ENCODE measurements at regions not wholly inside any gene's neighbourhood (a gene's known extent, or its start where the extent isn't known, plus 50 kb on each side); places are given as distances from the start of the nearest gene placed in this dataset.

DNA sequence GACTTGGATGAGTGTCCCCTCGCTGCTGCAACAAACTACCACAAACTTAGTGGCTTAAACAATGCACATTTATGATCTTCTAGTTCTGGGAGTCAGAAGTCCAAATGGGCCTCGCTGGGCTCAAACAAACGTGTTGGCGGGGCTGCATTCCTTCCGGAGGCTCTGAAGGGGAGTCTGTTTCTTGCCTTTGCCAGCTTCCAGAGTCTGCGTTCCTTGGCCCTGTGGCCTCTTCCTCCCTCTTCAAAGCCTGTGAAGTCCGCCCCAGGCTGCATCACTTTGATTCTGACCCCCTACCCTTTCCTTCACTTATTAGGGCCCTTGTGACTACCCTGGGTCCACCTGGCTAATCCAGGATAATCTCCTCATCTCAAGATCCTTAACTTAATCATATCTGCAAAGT lies 80.3 kb upstream of the NECTIN1 start:
- Histone ChIP-seq H3K9me3 (ENCODE audit: insufficient read depth, low read depth, low read length) (no peaks in the 10 kb centered on the region), H3K36me3 (ENCODE audit: insufficient read depth, low read length) (no peaks in the 10 kb centered on the region), H4K20me1 (ENCODE audit: insufficient read depth, low read length, poor library complexity, severe bottlenecking) (no peaks in the 10 kb centered on the region), H3F3A (ENCODE audit: low read depth) (no peaks in the 10 kb centered on the region), H3K9me2 (replicated peaks; ENCODE audit: low read depth, low read length) (no peaks in the 10 kb centered on the region), H3K9ac (ENCODE audit: low read depth, low read length, poor library complexity, severe bottlenecking) (no peak overlapping the region), H3K79me2 (ENCODE audit: insufficient read depth, low read length) (no peaks in the 10 kb centered on the region), H2AFZ (ENCODE audit: low read length) (no peak overlapping the region), H3K4me1 (ENCODE audit: insufficient read depth, low read length, poor library complexity, severe bottlenecking) (no peaks in the 10 kb centered on the region), H3K27me3 (ENCODE audit: insufficient read depth, low read length, poor library complexity, severe bottlenecking) (no peaks in the 10 kb centered on the region), H3K4me2 (ENCODE audit: low read depth, low read length, poor library complexity, severe bottlenecking) (no peak overlapping the region), H3K4me3 (ENCODE audit: low read length, poor library complexity, severe bottlenecking) (no peak overlapping the region)
- no peak for TF ChIP-seq EZH2phosphoT487 (IDR thresholded peaks at IDR 0.05; ENCODE audit: borderline replicate concordance)
- TF ChIP-seq, protein P1, sequence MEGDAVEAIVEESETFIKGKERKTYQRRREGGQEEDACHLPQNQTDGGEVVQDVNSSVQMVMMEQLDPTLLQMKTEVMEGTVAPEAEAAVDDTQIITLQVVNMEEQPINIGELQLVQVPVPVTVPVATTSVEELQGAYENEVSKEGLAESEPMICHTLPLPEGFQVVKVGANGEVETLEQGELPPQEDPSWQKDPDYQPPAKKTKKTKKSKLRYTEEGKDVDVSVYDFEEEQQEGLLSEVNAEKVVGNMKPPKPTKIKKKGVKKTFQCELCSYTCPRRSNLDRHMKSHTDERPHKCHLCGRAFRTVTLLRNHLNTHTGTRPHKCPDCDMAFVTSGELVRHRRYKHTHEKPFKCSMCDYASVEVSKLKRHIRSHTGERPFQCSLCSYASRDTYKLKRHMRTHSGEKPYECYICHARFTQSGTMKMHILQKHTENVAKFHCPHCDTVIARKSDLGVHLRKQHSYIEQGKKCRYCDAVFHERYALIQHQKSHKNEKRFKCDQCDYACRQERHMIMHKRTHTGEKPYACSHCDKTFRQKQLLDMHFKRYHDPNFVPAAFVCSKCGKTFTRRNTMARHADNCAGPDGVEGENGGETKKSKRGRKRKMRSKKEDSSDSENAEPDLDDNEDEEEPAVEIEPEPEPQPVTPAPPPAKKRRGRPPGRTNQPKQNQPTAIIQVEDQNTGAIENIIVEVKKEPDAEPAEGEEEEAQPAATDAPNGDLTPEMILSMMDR (conservative IDR thresholded peaks at IDR 0.05; ENCODE audit: low read length) = no peak

DNA sequence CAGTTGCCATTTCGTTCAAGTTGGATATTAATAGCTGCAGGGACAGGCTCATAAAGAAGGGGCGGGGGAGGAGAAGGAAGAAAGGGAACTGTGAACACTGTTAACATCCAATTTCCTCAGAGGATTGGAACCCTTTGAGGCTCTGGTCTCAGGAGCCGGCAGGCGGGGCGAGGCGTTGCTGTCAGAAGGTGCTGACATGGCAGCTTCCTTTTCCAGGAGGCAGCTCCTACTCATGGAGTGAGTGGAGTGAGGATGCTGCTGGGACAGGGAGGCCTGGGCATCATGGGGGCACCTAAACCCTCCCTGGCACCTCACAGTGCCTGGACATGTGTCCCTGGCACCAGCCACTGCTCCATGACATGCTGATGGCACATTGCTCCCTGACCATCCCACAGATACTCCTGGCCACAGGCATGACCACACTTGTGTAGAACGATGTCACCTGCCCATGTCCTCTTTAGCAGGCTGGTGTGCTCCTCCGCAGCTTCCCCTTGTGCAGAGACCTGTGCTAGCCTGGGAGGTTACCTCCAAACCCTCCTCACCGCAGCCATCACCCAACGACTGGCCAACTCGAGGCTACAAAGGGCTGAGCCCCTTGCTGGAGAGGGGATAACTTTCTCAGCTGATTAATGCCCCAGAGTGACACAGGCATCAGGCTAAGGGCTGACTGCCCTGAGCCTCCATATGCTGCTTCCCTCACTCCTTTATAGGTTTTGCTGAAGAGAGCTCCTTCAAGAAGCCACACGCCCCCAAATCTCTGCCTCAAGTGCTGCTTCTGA lies 79.6 kb upstream of the NECTIN1 start:
- no peaks in the 10 kb centered on the region for H3K9me3 ChIP-seq (ENCODE audit: insufficient read depth, low read depth, low read length)
- no peaks in the 10 kb centered on the region for H3K79me2 ChIP-seq (ENCODE audit: insufficient read depth, low read length)

DNA sequence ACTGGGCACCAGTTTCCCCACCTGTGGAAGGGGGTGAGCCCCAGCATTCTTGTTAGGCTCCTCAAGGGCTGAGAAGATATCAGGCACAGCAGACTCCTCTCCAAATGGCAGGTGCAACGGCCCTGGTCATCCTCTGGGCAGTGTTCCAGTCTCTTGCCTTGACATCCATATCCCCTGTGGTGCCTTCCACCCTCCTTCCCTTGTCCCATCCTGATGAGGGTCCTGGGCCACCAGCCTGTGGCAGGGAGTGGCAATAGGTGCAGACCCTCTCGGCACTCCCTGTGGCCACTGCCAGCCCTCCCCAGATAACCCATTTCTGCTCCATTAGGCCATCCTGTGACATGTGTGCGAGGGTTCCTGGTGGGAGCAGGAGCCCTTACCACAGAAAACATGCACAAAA lies 78.8 kb upstream of the NECTIN1 start:
- no peaks in the 10 kb centered on the region for H3K27me3 ChIP-seq (ENCODE audit: insufficient read depth, low read length, poor library complexity, severe bottlenecking)
- H4K20me1 ChIP-seq (ENCODE audit: insufficient read depth, low read length, poor library complexity, severe bottlenecking) = no peaks in the 10 kb centered on the region
- H2AFZ ChIP-seq (ENCODE audit: low read length) = no peak overlapping the region
- H3K9me3 ChIP-seq (ENCODE audit: insufficient read depth, low read depth, low read length) = no peaks in the 10 kb centered on the region
- no peak overlapping the region for H3K4me2 ChIP-seq (ENCODE audit: low read depth, low read length, poor library complexity, severe bottlenecking)
- H3K4me3 ChIP-seq (ENCODE audit: low read length, poor library complexity, severe bottlenecking) = no peak overlapping the region
- TF ChIP-seq, protein P1 (conservative IDR thresholded peaks at IDR 0.05; ENCODE audit: low read length) = no peak
- no peak for TF ChIP-seq EZH2phosphoT487 (IDR thresholded peaks at IDR 0.05; ENCODE audit: borderline replicate concordance)
- no peaks in the 10 kb centered on the region for H3K36me3 ChIP-seq (ENCODE audit: insufficient read depth, low read length)
- H3K4me1 ChIP-seq (ENCODE audit: insufficient read depth, low read length, poor library complexity, severe bottlenecking) = no peaks in the 10 kb centered on the region
- no peak overlapping the region for H3K9ac ChIP-seq (ENCODE audit: low read depth, low read length, poor library complexity, severe bottlenecking)
- H3F3A ChIP-seq (ENCODE audit: low read depth) = no peaks in the 10 kb centered on the region
- H3K79me2 ChIP-seq (ENCODE audit: insufficient read depth, low read length) = no peaks in the 10 kb centered on the region
- H3K9me2 ChIP-seq (replicated peaks; ENCODE audit: low read depth, low read length) = no peaks in the 10 kb centered on the region

More for the DNA sequence above, 79.6 kb upstream of the NECTIN1 start:
- Histone ChIP-seq H3K36me3 (ENCODE audit: insufficient read depth, low read length) (no peaks in the 10 kb centered on the region), H3K9me2 (replicated peaks; ENCODE audit: low read depth, low read length) (no peaks in the 10 kb centered on the region), H3K27me3 (ENCODE audit: insufficient read depth, low read length, poor library complexity, severe bottlenecking) (no peaks in the 10 kb centered on the region), H3K9ac (ENCODE audit: low read depth, low read length, poor library complexity, severe bottlenecking) (no peak overlapping the region), H3K4me2 (ENCODE audit: low read depth, low read length, poor library complexity, severe bottlenecking) (no peak overlapping the region), H3K4me3 (ENCODE audit: low read length, poor library complexity, severe bottlenecking) (no peak overlapping the region), H2AFZ (ENCODE audit: low read length) (no peak overlapping the region), H3K4me1 (ENCODE audit: insufficient read depth, low read length, poor library complexity, severe bottlenecking) (no peaks in the 10 kb centered on the region), H3F3A (ENCODE audit: low read depth) (no peaks in the 10 kb centered on the region), H4K20me1 (ENCODE audit: insufficient read depth, low read length, poor library complexity, severe bottlenecking) (no peaks in the 10 kb centered on the region)
- TF ChIP-seq, protein P1 (conservative IDR thresholded peaks at IDR 0.05; ENCODE audit: low read length) = no peak
- no peak for TF ChIP-seq EZH2phosphoT487 (IDR thresholded peaks at IDR 0.05; ENCODE audit: borderline replicate concordance)

Data from Loucy (cell line).